ENCODE measurements at regions not wholly inside any gene's neighbourhood (a gene's known extent, or its start where the extent isn't known, plus 50 kb on each side); places are given as distances from the start of the nearest gene placed in this dataset.

DNA sequence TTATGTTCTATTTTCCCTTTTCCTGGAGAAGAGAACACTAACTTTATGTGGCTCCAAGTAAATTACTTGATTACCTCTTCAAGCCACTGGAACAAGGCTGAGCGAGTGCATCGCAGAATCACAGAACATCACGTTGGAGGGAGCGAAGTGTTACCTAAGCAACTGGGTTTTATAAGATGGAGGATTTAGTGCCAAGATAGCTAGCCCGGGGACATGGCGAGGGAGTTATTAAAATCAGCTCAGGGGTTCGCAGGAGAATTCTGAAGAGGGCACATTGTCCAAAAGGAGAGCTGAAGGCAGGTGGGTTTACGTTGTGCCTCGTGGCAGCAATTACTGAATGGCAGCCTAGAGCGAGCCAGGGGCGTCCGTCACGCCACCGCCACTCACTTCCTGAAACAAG is 563.2 kb upstream of the ADAMTS16 start:
- no peak for DNase-seq
- Histone ChIP-seq H3K36me3 (no peaks in the 10 kb centered on the region), H3K27ac (no peak overlapping the region)

DNA sequence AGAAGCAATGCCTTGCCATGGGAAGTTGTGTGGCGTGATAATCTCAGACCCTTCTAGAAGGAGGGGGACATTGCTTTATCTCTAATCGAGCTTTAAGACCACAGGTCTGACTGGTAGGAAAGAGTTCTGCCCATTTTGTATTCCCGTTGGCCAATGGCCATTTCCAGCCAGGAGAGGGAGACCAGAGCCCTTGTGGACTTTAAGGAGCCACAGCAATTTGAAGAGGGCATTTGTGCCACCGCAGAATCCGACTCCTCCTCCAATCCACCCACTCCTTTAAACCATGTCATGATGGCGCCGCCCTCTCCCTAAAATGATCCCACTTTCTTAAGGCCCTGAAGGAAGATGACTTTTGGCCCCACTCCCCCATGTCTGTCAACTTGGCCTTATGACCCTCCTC is 560.5 kb upstream of the ADAMTS16 start:
- no peaks in the 10 kb centered on the region for H3K36me3 ChIP-seq
- H3K4me3 ChIP-seq, result no peak overlapping the region
- TF ChIP-seq, protein P1, sequence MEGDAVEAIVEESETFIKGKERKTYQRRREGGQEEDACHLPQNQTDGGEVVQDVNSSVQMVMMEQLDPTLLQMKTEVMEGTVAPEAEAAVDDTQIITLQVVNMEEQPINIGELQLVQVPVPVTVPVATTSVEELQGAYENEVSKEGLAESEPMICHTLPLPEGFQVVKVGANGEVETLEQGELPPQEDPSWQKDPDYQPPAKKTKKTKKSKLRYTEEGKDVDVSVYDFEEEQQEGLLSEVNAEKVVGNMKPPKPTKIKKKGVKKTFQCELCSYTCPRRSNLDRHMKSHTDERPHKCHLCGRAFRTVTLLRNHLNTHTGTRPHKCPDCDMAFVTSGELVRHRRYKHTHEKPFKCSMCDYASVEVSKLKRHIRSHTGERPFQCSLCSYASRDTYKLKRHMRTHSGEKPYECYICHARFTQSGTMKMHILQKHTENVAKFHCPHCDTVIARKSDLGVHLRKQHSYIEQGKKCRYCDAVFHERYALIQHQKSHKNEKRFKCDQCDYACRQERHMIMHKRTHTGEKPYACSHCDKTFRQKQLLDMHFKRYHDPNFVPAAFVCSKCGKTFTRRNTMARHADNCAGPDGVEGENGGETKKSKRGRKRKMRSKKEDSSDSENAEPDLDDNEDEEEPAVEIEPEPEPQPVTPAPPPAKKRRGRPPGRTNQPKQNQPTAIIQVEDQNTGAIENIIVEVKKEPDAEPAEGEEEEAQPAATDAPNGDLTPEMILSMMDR (IDR thresholded peaks at IDR 0.05), result no peak
- H3K9me3 ChIP-seq, result no peaks in the 10 kb centered on the region
- H3K27ac ChIP-seq, result no peak overlapping the region
- H3K9ac ChIP-seq (ENCODE audit: low read depth in 2 of 2, low read length in 2 of 2), result no peak overlapping the region
- intact Hi-C loops (cut with DNase I), result no loop called here
- DNase-seq, result no peak
- H3K27me3 ChIP-seq, result no peaks in the 10 kb centered on the region
- H3K4me1 ChIP-seq, result no peaks in the 10 kb centered on the region

More for the DNA sequence above, 563.2 kb upstream of the ADAMTS16 start:
- no peaks in the 10 kb centered on the region for H3K4me1 ChIP-seq
- no peaks in the 10 kb centered on the region for H3K27me3 ChIP-seq
- TF ChIP-seq, protein P1 (IDR thresholded peaks at IDR 0.05), result no peak
- H3K9me3 ChIP-seq, result no peaks in the 10 kb centered on the region
- no peak overlapping the region for H3K9ac ChIP-seq (ENCODE audit: low read depth in 2 of 2, low read length in 2 of 2)
- H3K4me3 ChIP-seq, result no peak overlapping the region
- intact Hi-C loops (cut with DNase I), result no loop called here

DNA sequence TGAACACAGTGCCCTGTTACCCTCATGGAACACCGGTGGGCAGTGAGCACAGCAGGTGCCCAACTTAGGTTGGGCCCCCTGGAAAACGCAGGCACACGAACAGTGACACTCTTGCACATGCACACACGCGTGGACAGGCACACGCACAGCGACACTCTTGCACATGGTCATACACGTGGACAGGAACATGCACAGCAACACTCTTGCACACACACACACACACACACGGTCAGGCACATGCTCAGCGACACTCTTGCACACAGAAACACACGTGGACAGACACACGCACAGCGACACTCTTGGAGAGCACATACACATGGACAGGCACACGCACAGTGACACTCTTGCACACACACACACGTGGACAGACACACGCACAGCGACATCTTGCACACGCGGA is 559.4 kb upstream of the ADAMTS16 start:
- TF ChIP-seq, protein P1 (IDR thresholded peaks at IDR 0.05), result no peak
- H3K36me3 ChIP-seq, result no peaks in the 10 kb centered on the region
- H3K4me3 ChIP-seq, result no peak overlapping the region
- H3K27me3 ChIP-seq, result no peaks in the 10 kb centered on the region
- intact Hi-C loops (cut with DNase I), result no loop called here
- DNase-seq, result no peak
- no peak overlapping the region for H3K9ac ChIP-seq (ENCODE audit: low read depth in 2 of 2, low read length in 2 of 2)
- H3K9me3 ChIP-seq, result no peaks in the 10 kb centered on the region
- H3K27ac ChIP-seq, result no peak overlapping the region
- H3K4me1 ChIP-seq, result no peaks in the 10 kb centered on the region

DNA sequence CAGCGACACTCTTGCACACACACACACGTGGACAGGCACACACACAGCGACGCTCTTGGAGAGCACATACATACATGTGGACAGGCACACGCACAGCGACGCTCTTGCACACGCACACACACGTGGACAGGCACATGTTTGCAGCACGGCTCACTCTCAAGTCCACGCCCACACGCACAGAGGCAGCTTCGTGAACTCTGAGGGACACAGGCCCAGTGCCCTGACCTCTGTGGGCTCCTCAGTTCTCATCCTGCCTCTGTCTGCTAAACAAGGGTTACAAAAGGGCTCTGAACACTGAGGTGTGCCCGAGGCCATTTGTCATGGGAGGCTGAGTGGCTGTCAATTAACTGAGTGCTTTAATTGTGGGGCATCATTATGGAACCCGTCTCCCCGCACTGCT is 558.8 kb upstream of the ADAMTS16 start:
- TF ChIP-seq, protein P1 (IDR thresholded peaks at IDR 0.05), result no peak
- intact Hi-C loops (cut with DNase I), result no loop called here
- no peak for DNase-seq

DNA sequence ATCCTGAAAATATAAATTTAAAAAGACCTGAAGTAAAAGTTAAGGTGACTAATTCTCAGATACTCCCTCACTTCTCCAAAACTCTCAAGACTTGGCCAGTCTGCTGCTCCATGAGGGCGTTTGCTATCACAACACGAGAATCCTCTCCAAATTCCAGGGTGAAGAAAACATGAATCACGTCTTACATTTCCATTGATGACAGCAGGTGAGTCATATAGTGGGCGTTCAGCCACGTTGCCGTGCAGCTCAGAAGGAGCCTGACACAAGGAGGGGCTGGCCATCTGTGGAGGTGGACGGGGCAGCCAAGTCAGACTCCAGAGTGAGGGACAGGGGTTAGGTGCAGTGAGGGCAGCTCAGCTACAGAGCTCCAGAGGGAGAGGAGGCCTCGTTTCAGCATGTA is 555.1 kb upstream of the ADAMTS16 start:
- Histone ChIP-seq H3K4me1 (no peaks in the 10 kb centered on the region), H3K27me3 (no peaks in the 10 kb centered on the region), H3K36me3 (no peaks in the 10 kb centered on the region), H3K4me3 (no peak overlapping the region), H3K9ac (ENCODE audit: low read depth in 2 of 2, low read length in 2 of 2) (no peak overlapping the region), H3K9me3 (no peaks in the 10 kb centered on the region), H3K27ac (no peak overlapping the region)
- no peak for DNase-seq
- intact Hi-C loops (cut with DNase I), result no loop called here
- TF ChIP-seq, protein P1 (IDR thresholded peaks at IDR 0.05), result no peak

More for the DNA sequence above, 558.8 kb upstream of the ADAMTS16 start:
- no peaks in the 10 kb centered on the region for H3K36me3 ChIP-seq
- no peaks in the 10 kb centered on the region for H3K27me3 ChIP-seq
- H3K4me1 ChIP-seq, result no peaks in the 10 kb centered on the region
- H3K9me3 ChIP-seq, result no peaks in the 10 kb centered on the region
- no peak overlapping the region for H3K4me3 ChIP-seq
- H3K9ac ChIP-seq (ENCODE audit: low read depth in 2 of 2, low read length in 2 of 2), result no peak overlapping the region
- H3K27ac ChIP-seq, result no peak overlapping the region

DNA sequence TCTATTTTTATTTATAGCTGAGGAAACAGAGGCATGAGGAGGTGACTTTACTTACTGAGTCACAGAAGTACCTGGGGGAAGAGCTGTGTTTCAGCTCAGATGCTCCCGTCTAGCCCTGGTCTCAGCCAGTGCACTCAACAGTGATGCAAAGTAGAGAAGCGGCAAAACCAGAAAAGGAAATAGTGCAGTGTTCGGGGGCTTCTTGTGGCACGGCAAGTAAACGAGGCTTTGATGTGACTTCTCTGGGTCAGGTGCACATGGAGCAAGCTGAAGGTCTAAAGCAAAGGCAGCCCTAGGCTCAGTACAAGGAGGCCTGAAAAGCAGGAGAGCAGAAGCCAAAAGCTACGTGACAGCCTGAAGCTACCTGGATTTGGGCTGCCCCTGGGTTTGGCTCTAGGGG is 526.7 kb upstream of the ADAMTS16 start:
- no peaks in the 10 kb centered on the region for H3K27me3 ChIP-seq
- H3K9me3 ChIP-seq, result no peaks in the 10 kb centered on the region
- H3K27ac ChIP-seq, result no peak overlapping the region
- DNase-seq, result no peak
- TF ChIP-seq, protein P1 (IDR thresholded peaks at IDR 0.05), result no peak
- intact Hi-C loops (cut with DNase I), result no loop called here
- H3K9ac ChIP-seq (ENCODE audit: low read depth in 2 of 2, low read length in 2 of 2), result no peak overlapping the region
- no peaks in the 10 kb centered on the region for H3K4me1 ChIP-seq
- H3K4me3 ChIP-seq, result no peak overlapping the region
- no peaks in the 10 kb centered on the region for H3K36me3 ChIP-seq

All from colonic mucosa (tissue), 4 donors.